IMR-90 (cell line): ENCODE measurements at regions not wholly inside any gene's neighbourhood (a gene's known extent, or its start where the extent isn't known, plus 50 kb on each side); places are given as distances from the start of the nearest gene placed in this dataset.
A peak's percentile ranks its signal among the peaks of the same experiment; 100 is the strongest.

Source experiments
- ATAC-seq: fragments of 200-7000 bp; cut with Tn5 transposase; 2 replicates; pipeline ENCODE4 v1.9.1; 2020; ENCODE audit warnings: low read depth, mild to moderate bottlenecking, moderate library complexity
- BruUV-seq: library from RNA; stranded (reverse); fragments of 400-500 nt; replicated peaks from 2 replicates; lab custom pipeline; 2021; lab: Mats Ljungman, UMichigan
- CTCF ChIA-PET: fragments of 300-600 bp; formaldehyde crosslinking; extraction: SDS; loops from one replicate; lab custom pipeline; 2021; ENCODE audit warnings: antibody characterized with exemption; lab: Yijun Ruan, JAX
- POLR2A ChIA-PET: fragments of 300-600 bp; sonication (Branson Sonifier 250); formaldehyde crosslinking; loops from one replicate; lab custom pipeline; 2022; ENCODE audit warnings: antibody characterized with exemption; ENCODE audit not compliant: unreplicated experiment; lab: Charles Lee
- DNase-seq: peaks from one replicate; pipeline ENCODE4 v3.0.0; 2013
- H2AFZ ChIP-seq: replicated peaks from 2 replicates; pipeline ENCODE3; 2013; ENCODE audit warnings: low read length, mild to moderate bottlenecking; ENCODE audit not compliant: poor library complexity
- H2AK5ac ChIP-seq: 2 replicates; pipeline ENCODE4 v1.6.1; 2013; ENCODE audit warnings: low read depth, low read length, inconsistent platforms
- H2AK9ac ChIP-seq: replicated peaks from 2 replicates; pipeline ENCODE3; 2013; ENCODE audit warnings: mild to moderate bottlenecking, low read depth, low read length, moderate library complexity; ENCODE audit not compliant: poor library complexity
- H2BK120ac ChIP-seq: 2 replicates; pipeline ENCODE4 v1.6.1; 2013; ENCODE audit warnings: low read depth, low read length, inconsistent platforms
- H2BK15ac ChIP-seq: 3 replicates; pipeline ENCODE4 v1.6.1; 2013; ENCODE audit warnings: low read depth, low read length, inconsistent platforms
- H2BK20ac ChIP-seq: 2 replicates; pipeline ENCODE4 v1.6.1; 2013; ENCODE audit warnings: low read depth, mild to moderate bottlenecking, inconsistent platforms, low read length, moderate library complexity
- H2BK5ac ChIP-seq: 2 replicates; pipeline ENCODE4 v1.6.1; 2013; ENCODE audit warnings: mild to moderate bottlenecking, low read depth, low read length, inconsistent platforms; ENCODE audit not compliant: poor library complexity, severe bottlenecking
- H3K14ac ChIP-seq: replicated peaks from 2 replicates; pipeline ENCODE4 v1.6.1; 2013; ENCODE audit warnings: low read depth, low read length, inconsistent platforms
- H3K18ac ChIP-seq: 2 replicates; pipeline ENCODE4 v1.6.1; 2013; ENCODE audit warnings: low read depth, low read length, control low read depth
- H3K23ac ChIP-seq: 2 replicates; pipeline ENCODE4 v1.6.1; 2013; ENCODE audit warnings: low read depth, low read length, inconsistent platforms
- H3K27ac ChIP-seq: 2 replicates; pipeline ENCODE4 v1.5.1; 2013; ENCODE audit warnings: mild to moderate bottlenecking, control low read depth, low read length; ENCODE audit not compliant: insufficient read depth
- H3K27me3 ChIP-seq: 2 replicates; pipeline ENCODE4 v1.6.1; 2013; ENCODE audit warnings: low read length; ENCODE audit not compliant: control insufficient read depth, insufficient read depth
- H3K36me3 ChIP-seq: 2 replicates; pipeline ENCODE4 v1.6.1; 2013; ENCODE audit warnings: low read length, mixed read lengths; ENCODE audit not compliant: control insufficient read depth, insufficient read depth
- H3K4ac ChIP-seq: 2 replicates; pipeline ENCODE4 v1.6.1; 2013; ENCODE audit warnings: low read depth, low read length, inconsistent platforms
- H3K4me1 ChIP-seq: 2 replicates; pipeline ENCODE4 v1.6.1; 2013; ENCODE audit warnings: low read length, mixed read lengths; ENCODE audit not compliant: control insufficient read depth, insufficient read depth
- H3K4me2 ChIP-seq: 2 replicates; pipeline ENCODE4 v1.6.1; 2013; ENCODE audit warnings: low read depth, mild to moderate bottlenecking, control low read depth, low read length, moderate library complexity
- H3K4me3 ChIP-seq: 2 replicates; pipeline ENCODE4 v1.5.1; 2013; ENCODE audit warnings: low read depth, mild to moderate bottlenecking, control low read depth, low read length, moderate library complexity; ENCODE audit not compliant: insufficient read depth
- H3K56ac ChIP-seq: 2 replicates; pipeline ENCODE4 v1.6.1; 2013; ENCODE audit warnings: low read length, inconsistent platforms; ENCODE audit not compliant: insufficient read depth; ENCODE audit errors: extremely low read depth
- H3K79me1 ChIP-seq, 2 experiments: 2 replicates each; pipeline ENCODE4 v1.6.1; 2013; ENCODE audit warnings: low read length in 2 of 2, inconsistent platforms in 1 of 2, low read depth in 1 of 2
- H3K9ac ChIP-seq: 2 replicates; pipeline ENCODE4 v1.6.1; 2013; ENCODE audit warnings: low read depth, low read length, control low read depth
- H3K9me1 ChIP-seq: 2 replicates; pipeline ENCODE4 v1.6.1; 2013; ENCODE audit warnings: low read length, inconsistent platforms; ENCODE audit not compliant: insufficient read depth
- H3K9me3 ChIP-seq: 2 replicates; pipeline ENCODE4 v1.6.1; 2013; ENCODE audit warnings: low read length; ENCODE audit not compliant: control insufficient read depth, insufficient read depth
- H4K20me1 ChIP-seq: 2 replicates; pipeline ENCODE4 v1.6.1; 2013; ENCODE audit warnings: low read length, inconsistent platforms; ENCODE audit not compliant: insufficient read depth
- H4K5ac ChIP-seq: 2 replicates; pipeline ENCODE4 v1.6.1; 2013; ENCODE audit warnings: mild to moderate bottlenecking, low read depth, low read length, control low read depth
- H4K8ac ChIP-seq, 2 experiments: 2 replicates each; pipeline ENCODE4 v1.6.1; 2013; ENCODE audit warnings: low read depth in 2 of 2, low read length in 2 of 2, control low read depth in 1 of 2, inconsistent platforms in 1 of 2
- H4K91ac ChIP-seq: 2 replicates; pipeline ENCODE4 v1.6.1; 2013; ENCODE audit warnings: low read depth, low read length, inconsistent platforms; ENCODE audit not compliant: insufficient read depth
- POLR2A ChIP-seq: IDR thresholded peaks from 2 replicates; pipeline ENCODE4 v1.6.1; 2012; ENCODE audit warnings: mild to moderate bottlenecking, low read depth, low read length
- WGBS, 2 experiments: methylation state at CpG; one replicate each; pipeline versions ENCODE4 v1.1.5 to v1.1.7; 2013; ENCODE audit warnings: missing lambda C conversion rate in 2 of 2; ENCODE audit not compliant: insufficient read length in 1 of 2; ENCODE audit errors: extremely low coverage in 2 of 2; 5-methylcytosine and 5-hydroxymethylcytosine counted together
- dilution Hi-C: fragments of 300-500 bp; cut with HindIII; formaldehyde crosslinking; loops from one replicate; pipeline ENCODE4 v1.14.3; 2018; ENCODE audit warnings: low sequenced_read_pairs; ENCODE audit not compliant: unreplicated experiment
- in situ Hi-C: fragments of 300-500 bp; cut with MboI; formaldehyde crosslinking; loops from 3 replicates; pipeline ENCODE4 v1.14.3; 2019; ENCODE audit warnings: low sequenced_read_pairs, inconsistent platforms, mixed read lengths
- intact Hi-C: fragments of 100-400 bp; cut with micrococcal nuclease; formaldehyde crosslinking; loops from 2 replicates; pipeline ENCODE4 v1.10.0; 2022

GRCh38 chr4:152266831-152267480 lies 268.9 kb downstream of the FBXW7 start:
- no peak overlapping the region for H2BK5ac ChIP-seq
- no peak overlapping the region for H2AK5ac ChIP-seq
- POLR2A ChIA-PET, result no interaction called here
- H3K9me1 ChIP-seq, result no peaks in the 10 kb centered on the region
- no peak overlapping the region for H3K4ac ChIP-seq
- H3K14ac ChIP-seq, result no peak overlapping the region
- no peak overlapping the region for H4K91ac ChIP-seq
- intact Hi-C loops, result no loop called here
- H3K18ac ChIP-seq, result no peak overlapping the region
- in situ Hi-C loops, result no loop called here
- DNase-seq (no peak), ATAC-seq (no peak)
- H2BK120ac ChIP-seq, result no peak overlapping the region
- no TSS peak for BruUV-seq
- H3K4me3 ChIP-seq, result no peak overlapping the region
- no peak overlapping the region for H3K4me2 ChIP-seq
- no peaks in the 10 kb centered on the region for H3K9me3 ChIP-seq
- TF ChIP-seq POLR2A, result no peak
- no peak overlapping the region for H2AFZ ChIP-seq
- peaks cover 8% of the 10 kb centered on the region for H3K27me3 ChIP-seq
- 0 out of 2 replicates have a peak overlapping the region, but pooled peaks have one; percentile 8 for H2BK20ac ChIP-seq
- H3K36me3 ChIP-seq, result no peaks in the 10 kb centered on the region
- H2BK15ac ChIP-seq, result no peak overlapping the region
- H3K56ac ChIP-seq, result no peak overlapping the region
- H3K79me1 ChIP-seq, result no peaks in the 10 kb centered on the region
- H4K5ac ChIP-seq, result no peak overlapping the region
- H3K23ac ChIP-seq, result no peak overlapping the region
- H3K27ac ChIP-seq, result no peak overlapping the region
- no peak overlapping the region for H2AK9ac ChIP-seq
- H3K4me1 ChIP-seq, result no peaks in the 10 kb centered on the region
- H3K9ac ChIP-seq, result no peak overlapping the region
- CTCF ChIA-PET, result no interaction called here
- dilution Hi-C loops, result no loop called here
- 80% methylated on average over 1 of the region's 3 CpGs; no CpG with 5 or more reads in 1 of the 2 experiments for WGBS, 2 experiments
- H4K20me1 ChIP-seq, result no peaks in the 10 kb centered on the region
- no peak overlapping the region for H4K8ac ChIP-seq
